ENCODE measurements at regions not wholly inside any gene's neighbourhood (a gene's known extent, or its start where the extent isn't known, plus 50 kb on each side); places are given as distances from the start of the nearest gene placed in this dataset.
"Not testable (repeated sequence)": the region's sequence is repeated elsewhere in the genome, so short reads cannot be mapped to it uniquely, and the experiment has no call there.

- DNase-seq (ENCODE audit: low spot score) (no peak), ATAC-seq (no peak)
- intact Hi-C loops (cut with DNase I): no loop called here
Observed at GRCh38 chr11:39570526-39570925, 1888.9 kb downstream of the LRRC4C start.

- ATAC-seq (no peak), DNase-seq (ENCODE audit: low spot score) (no peak)
- intact Hi-C loops (cut with DNase I): no loop called here
Observed at GRCh38 chr11:39569789-39570188, 1889.7 kb downstream of the LRRC4C start.

GRCh38 chr11:39542460-39542859, 1917.0 kb downstream of the LRRC4C start:
- DNase-seq (ENCODE audit: low spot score) (no peak), ATAC-seq (no peak)
- intact Hi-C loops (cut with DNase I): no loop called here

GRCh38 chr11:39541945-39542351, 1917.5 kb downstream of the LRRC4C start:
- DNase-seq (ENCODE audit: low spot score): no peak
- intact Hi-C loops (cut with DNase I): no loop called here
- ATAC-seq: no peak

GRCh38 chr11:39536323-39536722, 1923.1 kb downstream of the LRRC4C start:
- ATAC-seq; DNase-seq (ENCODE audit: low spot score); intact Hi-C loops (cut with DNase I): not testable (repeated sequence)
